OCI-LY1 (cell line): ENCODE measurements at regions not wholly inside any gene's neighbourhood (a gene's known extent, or its start where the extent isn't known, plus 50 kb on each side); places are given as distances from the start of the nearest gene placed in this dataset.

Experiments
- H2AFZ ChIP-seq: fragments of 200-600 bp; sonication (generic), shearing (Covaris generic); 2 replicates; pipeline ENCODE4 v1.6.0; 2014; ENCODE audit warnings: antibody characterized with exemption, mild to moderate bottlenecking, low read length
- H3F3A ChIP-seq: fragments of 200-600 bp; sonication (generic), shearing (Covaris generic); 2 replicates; pipeline ENCODE4 v1.6.0; 2014; ENCODE audit warnings: mild to moderate bottlenecking, antibody characterized with exemption, low read length, moderate library complexity; ENCODE audit not compliant: insufficient read depth
- H3K27ac ChIP-seq: fragments of 200-600 bp; sonication (generic); 2 replicates; pipeline ENCODE4 v1.5.1; 2014; ENCODE audit warnings: low read length, mixed run types, mild to moderate bottlenecking, low read depth; ENCODE audit not compliant: poor library complexity, severe bottlenecking
- H3K27me3 ChIP-seq: fragments of 200-600 bp; sonication (generic); 2 replicates; pipeline ENCODE4 v1.6.0; 2014; ENCODE audit warnings: antibody characterized with exemption, mild to moderate bottlenecking, low read length, moderate library complexity; ENCODE audit not compliant: insufficient read depth
- H3K36me3 ChIP-seq: fragments of 200-600 bp; sonication (generic); 2 replicates; pipeline ENCODE4 v1.6.1; 2014; ENCODE audit warnings: mild to moderate bottlenecking, antibody characterized with exemption, low read length, moderate library complexity, mixed read lengths; ENCODE audit not compliant: insufficient read depth
- H3K4me1 ChIP-seq: fragments of 200-600 bp; sonication (generic); 2 replicates; pipeline ENCODE4 v1.5.1; 2014; ENCODE audit warnings: mild to moderate bottlenecking, low read length, moderate library complexity; ENCODE audit not compliant: insufficient read depth, severe bottlenecking
- H3K4me2 ChIP-seq: fragments of 200-600 bp; sonication (generic), shearing (Covaris generic); 2 replicates; pipeline ENCODE4 v1.6.1; 2014; ENCODE audit warnings: low read length
- H3K4me3 ChIP-seq: fragments of 200-600 bp; sonication (generic); 2 replicates; pipeline ENCODE4 v1.5.1; 2014; ENCODE audit warnings: low read length, low read depth, mild to moderate bottlenecking, mixed read lengths; ENCODE audit not compliant: poor library complexity, severe bottlenecking
- H3K79me2 ChIP-seq: fragments of 200-600 bp; shearing (Covaris generic); 2 replicates; pipeline ENCODE4 v1.6.1; 2016; ENCODE audit warnings: mixed run types, low read length, mixed read lengths; ENCODE audit not compliant: insufficient read depth
- H3K9ac ChIP-seq: fragments of 200-600 bp; sonication (generic), shearing (Covaris generic); 2 replicates; pipeline ENCODE4 v1.6.1; 2014; ENCODE audit warnings: mild to moderate bottlenecking, low read length, mixed read lengths
- H3K9me2 ChIP-seq: fragments of 200-600 bp; sonication (generic), shearing (Covaris generic); 2 replicates; pipeline ENCODE4 v1.6.1; 2014; ENCODE audit warnings: low read depth, mild to moderate bottlenecking, low read length, mixed read lengths
- H3K9me3 ChIP-seq: fragments of 200-600 bp; shearing (Covaris generic); 2 replicates; pipeline ENCODE4 v1.6.1; 2014; ENCODE audit warnings: low read length, mixed read lengths
- H4K20me1 ChIP-seq: fragments of 200-600 bp; sonication (generic), shearing (Covaris generic); 2 replicates; pipeline ENCODE4 v1.6.0; 2016; ENCODE audit warnings: mild to moderate bottlenecking, low read length; ENCODE audit not compliant: insufficient read depth
- CTCF ChIP-seq: fragments of 200-600 bp; sonication (generic), shearing (Covaris generic); IDR thresholded peaks from 2 replicates; pipeline ENCODE4 v1.5.1; 2017; ENCODE audit warnings: mild to moderate bottlenecking, antibody characterized with exemption, low read length, moderate library complexity, mixed read lengths
- EZH2 ChIP-seq: fragments of 200-600 bp; sonication (generic), shearing (Covaris generic); IDR thresholded peaks from 2 replicates; pipeline ENCODE4 v1.8.0; 2017; ENCODE audit warnings: borderline replicate concordance, mixed run types, mild to moderate bottlenecking, antibody characterized with exemption, low read length, moderate library complexity, mixed read lengths

DNA sequence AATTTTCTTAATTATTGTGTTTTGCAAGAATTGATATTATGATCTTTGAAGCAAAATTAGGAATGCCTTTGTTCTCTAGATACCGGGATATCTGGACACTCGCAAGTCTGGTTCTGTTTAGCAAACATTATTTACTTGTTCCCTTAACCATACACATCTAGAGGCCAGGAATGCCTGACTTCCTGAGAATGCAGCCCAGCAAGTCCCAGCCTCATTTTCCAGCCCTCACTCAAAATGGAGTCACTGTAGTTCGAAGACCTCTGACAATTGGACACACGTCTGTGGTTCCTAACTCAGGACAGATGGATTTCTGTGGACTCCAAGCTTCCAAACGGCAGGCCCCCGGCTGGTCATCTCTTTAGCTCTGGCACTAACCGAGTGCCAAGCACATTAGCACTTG, 355.4 kb upstream of the RBFOX1 start:
- H4K20me1 ChIP-seq: no peaks in the 10 kb centered on the region
- no peak overlapping the region for H3K4me2 ChIP-seq
- no peaks in the 10 kb centered on the region for H3K79me2 ChIP-seq
- H2AFZ ChIP-seq: no peak overlapping the region
- no peaks in the 10 kb centered on the region for H3K9me3 ChIP-seq
- no peak overlapping the region for H3K27ac ChIP-seq
- H3K4me1 ChIP-seq: no peaks in the 10 kb centered on the region
- no peaks in the 10 kb centered on the region for H3K27me3 ChIP-seq
- H3K9me2 ChIP-seq: no peaks in the 10 kb centered on the region
- no peaks in the 10 kb centered on the region for H3F3A ChIP-seq
- TF ChIP-seq EZH2 (no peak), CTCF (no peak)
- H3K4me3 ChIP-seq: no peak overlapping the region
- no peak overlapping the region for H3K9ac ChIP-seq
- H3K36me3 ChIP-seq: no peaks in the 10 kb centered on the region

DNA sequence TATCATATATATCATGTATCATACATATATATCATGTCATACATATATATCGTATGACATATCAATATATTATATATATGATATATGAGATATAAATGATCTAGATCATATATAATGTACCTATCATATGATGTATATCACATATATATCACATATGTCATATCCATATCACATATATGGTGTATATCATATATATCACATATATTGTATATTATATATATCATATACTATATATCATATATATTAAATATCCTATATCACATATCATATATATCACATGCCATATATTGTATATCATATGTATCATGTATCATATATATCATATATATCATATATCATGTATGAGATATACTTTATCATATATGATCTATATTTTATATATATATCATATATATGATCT, 355.9 kb upstream of the RBFOX1 start:
- H4K20me1 ChIP-seq: no peaks in the 10 kb centered on the region
- no peak overlapping the region for H3K4me3 ChIP-seq
- H3K27me3 ChIP-seq: no peaks in the 10 kb centered on the region
- no peaks in the 10 kb centered on the region for H3K79me2 ChIP-seq
- no peaks in the 10 kb centered on the region for H3K4me1 ChIP-seq
- H3K27ac ChIP-seq: no peak overlapping the region
- H3K36me3 ChIP-seq: no peaks in the 10 kb centered on the region
- no peaks in the 10 kb centered on the region for H3F3A ChIP-seq
- TF ChIP-seq EZH2 (no peak), CTCF (no peak)
- no peak overlapping the region for H3K4me2 ChIP-seq
- H2AFZ ChIP-seq: no peak overlapping the region
- H3K9me2 ChIP-seq: no peaks in the 10 kb centered on the region
- H3K9ac ChIP-seq: no peak overlapping the region
- H3K9me3 ChIP-seq: no peaks in the 10 kb centered on the region

DNA sequence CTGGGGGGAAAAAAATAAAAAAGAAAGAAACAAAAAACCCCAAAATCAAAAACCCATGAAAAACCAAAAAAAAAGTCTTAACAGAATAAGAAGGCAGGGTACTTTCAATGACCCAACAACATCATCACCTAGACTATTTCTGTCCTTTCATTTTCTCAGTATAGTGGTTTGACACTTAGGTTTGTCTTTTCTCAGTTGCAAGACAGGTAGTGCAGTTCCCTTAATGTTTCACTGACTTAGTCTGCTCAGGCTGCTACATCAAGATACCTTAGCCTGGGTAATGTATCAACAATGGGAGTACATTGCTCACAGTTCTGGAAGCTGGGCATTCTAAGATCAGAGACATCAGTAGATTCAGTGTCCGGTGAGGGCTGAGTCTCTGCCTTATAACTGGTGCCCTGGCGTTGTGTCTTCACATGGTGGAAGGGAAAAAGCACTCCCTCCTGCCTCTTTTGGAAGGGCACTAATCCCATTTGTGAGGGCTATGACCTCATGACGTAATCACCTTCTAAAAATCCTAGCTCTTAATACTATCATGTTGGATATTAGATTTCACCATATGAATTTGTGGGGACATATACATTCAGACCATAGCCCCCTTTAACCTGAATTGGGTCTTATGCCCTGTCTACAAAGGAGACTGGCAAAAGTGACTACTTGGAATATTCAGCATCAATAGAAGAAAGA, 362.3 kb upstream of the RBFOX1 start:
- Histone ChIP-seq H3K4me2 (no peak overlapping the region), H2AFZ (no peak overlapping the region), H3F3A (no peaks in the 10 kb centered on the region), H3K27ac (no peak overlapping the region), H3K9me3 (no peaks in the 10 kb centered on the region), H3K79me2 (no peaks in the 10 kb centered on the region), H3K9me2 (no peaks in the 10 kb centered on the region), H3K36me3 (no peaks in the 10 kb centered on the region), H3K4me1 (no peaks in the 10 kb centered on the region), H3K27me3 (no peaks in the 10 kb centered on the region), H3K4me3 (no peak overlapping the region), H3K9ac (no peak overlapping the region), H4K20me1 (no peaks in the 10 kb centered on the region)
- no peak for TF ChIP-seq EZH2
- no peak for TF ChIP-seq CTCF
